ENCODE measurements at regions not wholly inside any gene's neighbourhood (a gene's known extent, or its start where the extent isn't known, plus 50 kb on each side); places are given as distances from the start of the nearest gene placed in this dataset.

DNA sequence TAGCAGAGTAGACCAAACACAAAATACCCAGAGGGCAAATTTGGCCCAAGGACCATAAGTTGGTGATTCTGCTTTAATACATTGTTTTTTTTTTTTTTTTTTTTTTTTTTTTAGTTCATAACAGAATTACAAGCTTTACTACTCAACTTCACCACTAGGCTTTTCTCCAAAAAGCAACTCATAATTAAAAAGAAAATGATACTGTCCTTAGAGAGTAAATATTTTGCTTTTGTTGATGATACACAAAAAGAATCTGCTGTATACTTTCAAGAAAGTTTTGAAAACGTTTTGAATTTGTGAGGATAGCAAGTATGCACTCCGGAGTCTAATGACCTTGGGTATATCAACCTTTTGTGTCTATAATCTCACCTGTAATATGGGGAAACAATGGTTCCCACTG, 68.9 kb upstream of the LMO3 start:
- H2BK20ac ChIP-seq (ENCODE audit: low read depth, low read length, poor library complexity, severe bottlenecking), result no peak overlapping the region
- TF ChIP-seq, protein P1, sequence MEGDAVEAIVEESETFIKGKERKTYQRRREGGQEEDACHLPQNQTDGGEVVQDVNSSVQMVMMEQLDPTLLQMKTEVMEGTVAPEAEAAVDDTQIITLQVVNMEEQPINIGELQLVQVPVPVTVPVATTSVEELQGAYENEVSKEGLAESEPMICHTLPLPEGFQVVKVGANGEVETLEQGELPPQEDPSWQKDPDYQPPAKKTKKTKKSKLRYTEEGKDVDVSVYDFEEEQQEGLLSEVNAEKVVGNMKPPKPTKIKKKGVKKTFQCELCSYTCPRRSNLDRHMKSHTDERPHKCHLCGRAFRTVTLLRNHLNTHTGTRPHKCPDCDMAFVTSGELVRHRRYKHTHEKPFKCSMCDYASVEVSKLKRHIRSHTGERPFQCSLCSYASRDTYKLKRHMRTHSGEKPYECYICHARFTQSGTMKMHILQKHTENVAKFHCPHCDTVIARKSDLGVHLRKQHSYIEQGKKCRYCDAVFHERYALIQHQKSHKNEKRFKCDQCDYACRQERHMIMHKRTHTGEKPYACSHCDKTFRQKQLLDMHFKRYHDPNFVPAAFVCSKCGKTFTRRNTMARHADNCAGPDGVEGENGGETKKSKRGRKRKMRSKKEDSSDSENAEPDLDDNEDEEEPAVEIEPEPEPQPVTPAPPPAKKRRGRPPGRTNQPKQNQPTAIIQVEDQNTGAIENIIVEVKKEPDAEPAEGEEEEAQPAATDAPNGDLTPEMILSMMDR (conservative IDR thresholded peaks at IDR 0.05), result no peak; the same call in 2 of the 3 replicates
- no peak for DNase-seq
- H3K23me2 ChIP-seq (ENCODE audit: insufficient read length, low read depth, low read length, poor library complexity, severe bottlenecking), result no peaks in the 10 kb centered on the region
- no peaks in the 10 kb centered on the region for H4K20me1 ChIP-seq (ENCODE audit: control insufficient read depth, insufficient read depth, insufficient read length)
- H3K9me3 Mint-ChIP-seq, result no peaks in the 10 kb centered on the region
- H2BK12ac ChIP-seq (ENCODE audit: insufficient read length, low read depth, low read length), result no peak overlapping the region
- H3K9ac ChIP-seq (ENCODE audit: extremely low read depth, insufficient read length, low read length), result no peak overlapping the region
- no peak overlapping the region for H2BK5ac ChIP-seq (ENCODE audit: insufficient read length, low read length)
- no peak overlapping the region for H3K4me2 ChIP-seq (ENCODE audit: insufficient read depth, insufficient read length, low read length)
- H4K8ac ChIP-seq (replicated peaks; ENCODE audit: insufficient read length, low read depth, low read length), result no peak overlapping the region
- no peaks in the 10 kb centered on the region for H3K79me1 ChIP-seq (ENCODE audit: insufficient read depth, low read depth, low read length, poor library complexity, severe bottlenecking)
- H2AK5ac ChIP-seq (ENCODE audit: insufficient read length, low read length), result no peak overlapping the region
- no peak overlapping the region for H3K56ac ChIP-seq (ENCODE audit: insufficient read length, low read depth, low read length)
- WGBS (ENCODE audit: extremely low coverage, insufficient read length, low lambda C conversion rate), result no CpG with 5 or more reads among the region's 2 CpGs
- no peak overlapping the region for H3K27ac ChIP-seq (ENCODE audit: insufficient read length, low read depth, low read length)
- no peak overlapping the region for H4K91ac ChIP-seq (ENCODE audit: insufficient read length, low read depth, low read length)
- no peak overlapping the region for H3K27ac Mint-ChIP-seq
- no peak overlapping the region for H2AFZ ChIP-seq (ENCODE audit: low read length)
- H3K4ac ChIP-seq (ENCODE audit: low read depth, low read length), result no peak overlapping the region
- no peak overlapping the region for H4K5ac ChIP-seq (ENCODE audit: insufficient read length, low read depth, low read length)
- 0 out of 4 replicates have a peak, but pooled peaks cover 0 to 3% of the 10 kb centered on the region in 2 experiments for H3K4me1 Mint-ChIP-seq
- H3K27me3 ChIP-seq (ENCODE audit: insufficient read depth, low read length), result no peaks in the 10 kb centered on the region
- H3K4me3 Mint-ChIP-seq, result no peak overlapping the region
- H3K79me2 ChIP-seq (ENCODE audit: insufficient read depth, low read length), result no peaks in the 10 kb centered on the region
- H3K4me1 ChIP-seq (ENCODE audit: insufficient read depth, low read length), result no peaks in the 10 kb centered on the region
- H2BK15ac ChIP-seq (ENCODE audit: low read depth, low read length), result no peak overlapping the region
- H3T11ph ChIP-seq (ENCODE audit: low read length), result no peak overlapping the region
- H3K23ac ChIP-seq (ENCODE audit: insufficient read length, low read depth, low read length), result no peak overlapping the region
- H3K9me3 ChIP-seq (ENCODE audit: control insufficient read depth, low read depth, low read length), result no peaks in the 10 kb centered on the region
- H3K36me3 Mint-ChIP-seq (ENCODE audit: insufficient read depth in 1 of 3, low read depth in 3 of 3), result no peaks in the 10 kb centered on the region
- no peak overlapping the region for H3K14ac ChIP-seq (ENCODE audit: insufficient read depth, low read length)
- no peak overlapping the region for H3K18ac ChIP-seq (ENCODE audit: insufficient read length, low read depth, low read length)
- H3K27me3 Mint-ChIP-seq (ENCODE audit: low read depth), result no peaks in the 10 kb centered on the region
- no peak overlapping the region for H2BK120ac ChIP-seq (ENCODE audit: low read depth, low read length, poor library complexity, severe bottlenecking)
